22Rv1 (cell line): ENCODE measurements at regions not wholly inside any gene's neighbourhood (a gene's known extent, or its start where the extent isn't known, plus 50 kb on each side); places are given as distances from the start of the nearest gene placed in this dataset.

Experiments
- CTCF ChIP-seq: fragments of 450-650 bp; IDR thresholded peaks from 2 replicates; pipeline ENCODE4 v1.5.1; 2017; ENCODE audit warnings: mild to moderate bottlenecking
- ZFX ChIP-seq: fragments of 450-650 bp; IDR thresholded peaks from 2 replicates; pipeline ENCODE4 v1.6.1; 2017; ENCODE audit warnings: antibody characterized with exemption, borderline replicate concordance

DNA sequence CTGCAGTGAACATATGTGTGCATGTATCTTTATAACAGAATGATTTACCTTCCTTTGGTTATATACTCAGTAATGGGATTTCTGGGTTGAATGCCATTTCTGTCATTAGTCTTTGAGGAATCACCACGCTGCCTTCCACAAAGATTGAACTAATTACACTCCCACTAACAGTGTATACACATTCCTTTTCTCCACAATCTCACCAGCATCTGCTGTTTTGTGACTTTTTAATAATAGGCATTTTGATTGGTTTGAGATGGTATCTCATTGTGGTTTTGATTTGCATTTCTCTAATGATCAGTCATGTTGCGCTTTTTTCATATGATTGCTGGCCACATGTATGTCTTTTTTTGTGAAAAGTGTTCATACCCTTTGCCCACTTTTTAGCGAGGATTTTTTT is 680.5 kb downstream of the PTPRC start:
- TF ChIP-seq CTCF (no peak), ZFX (no peak)
